A549 (cell line): ENCODE measurements at regions not wholly inside any gene's neighbourhood (a gene's known extent, or its start where the extent isn't known, plus 50 kb on each side); places are given as distances from the start of the nearest gene placed in this dataset.

ENCODE experiments used
- CEBPB ChIP-seq, 2 experiments: fragments of >200 bp in 1 of 2; sonication (Bioruptor Twin) in 1 of 2; formaldehyde crosslinking in 1 of 2; IDR thresholded peaks; 2 replicates each; pipeline ENCODE4 v1.6.1; 2012 to 2016
- CHD2 ChIP-seq: fragments of 150-350 bp; IDR thresholded peaks from 2 replicates; pipeline ENCODE4 v1.6.1; 2014; ENCODE audit warnings: low read length; ENCODE audit not compliant: partially characterized antibody
- EP300 ChIP-seq, 2 experiments: fragments of >200 bp; sonication (Bioruptor Twin); formaldehyde crosslinking; IDR thresholded peaks; 2 replicates in 1 of 2; 3 replicates in 1 of 2; pipeline ENCODE4 v1.6.1; 2016 to 2017
- JUN ChIP-seq, 2 experiments: fragments of >200 bp; sonication (Bioruptor Twin); formaldehyde crosslinking; IDR thresholded peaks; 2 replicates in 1 of 2; 3 replicates in 1 of 2; pipeline ENCODE4 v1.6.1; 2016 to 2017
- JUNB ChIP-seq: fragments of >200 bp; sonication (Bioruptor Twin); formaldehyde crosslinking; IDR thresholded peaks from 2 replicates; pipeline ENCODE4 v1.6.1; 2016
- POLR2A ChIP-seq: IDR thresholded peaks from 2 replicates; pipeline ENCODE4 v1.6.1; 2012; ENCODE audit warnings: mild to moderate bottlenecking, low read length
- POLR2AphosphoS2 ChIP-seq: conservative IDR thresholded peaks from 2 replicates; pipeline ENCODE4 v1.6.1; 2012; ENCODE audit warnings: low read length, improper control_type of control experiment, inconsistent platforms
- ZFP36 ChIP-seq: fragments of 450-650 bp; IDR thresholded peaks from 2 replicates; pipeline ENCODE4 v1.6.1; 2014; ENCODE audit warnings: borderline replicate concordance; ENCODE audit not compliant: partially characterized antibody
- ZNF302 ChIP-seq: fragments of 250-450 bp; sonication (Bioruptor Pico); IDR thresholded peaks from 2 replicates; pipeline ENCODE4 v1.9.0; 2021; ENCODE audit warnings: inconsistent platforms, mild to moderate bottlenecking, moderate library complexity
- TF ChIP-seq, protein P1 (sequence below): fragments of >200 bp; sonication (Bioruptor Twin); formaldehyde crosslinking; IDR thresholded peaks from 3 replicates; pipeline ENCODE4 v1.5.1; 2016
- TF ChIP-seq, protein P2 (sequence below): IDR thresholded peaks from 2 replicates; pipeline ENCODE4 v1.6.1; 2012

DNA sequence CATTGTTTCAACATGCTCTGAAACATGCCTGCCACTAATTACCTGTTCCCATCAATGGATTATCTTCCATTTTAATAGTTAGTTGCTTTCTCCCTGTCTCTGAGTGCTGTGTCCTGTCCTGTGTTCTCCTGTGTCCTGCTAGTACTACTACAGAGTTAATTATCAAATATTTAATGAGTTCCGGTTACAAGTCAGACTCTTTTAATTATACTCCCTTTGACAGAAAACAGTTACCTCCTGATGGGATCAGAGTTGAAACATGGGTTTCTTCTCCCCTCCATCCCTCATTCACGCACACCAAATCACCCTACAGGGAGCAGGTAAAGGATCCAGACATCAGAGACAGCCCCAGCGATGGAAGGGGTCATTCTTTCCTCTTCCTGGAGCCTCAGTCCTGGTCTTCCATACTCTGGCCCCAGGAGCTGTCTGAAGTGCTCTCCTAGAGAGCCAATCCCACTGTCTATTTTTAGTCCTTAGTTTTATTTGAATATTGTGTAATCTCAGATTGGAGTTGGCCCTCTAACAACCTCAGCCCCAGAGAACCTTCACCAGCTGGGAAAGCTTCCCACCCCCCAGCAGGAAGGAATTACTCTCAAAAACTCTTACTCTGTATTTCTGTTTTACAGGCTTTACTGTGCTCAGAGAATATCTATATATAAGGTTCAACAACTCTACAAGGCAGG is 137.0 kb upstream of the C2CD4B start:
- TF ChIP-seq, protein P1, sequence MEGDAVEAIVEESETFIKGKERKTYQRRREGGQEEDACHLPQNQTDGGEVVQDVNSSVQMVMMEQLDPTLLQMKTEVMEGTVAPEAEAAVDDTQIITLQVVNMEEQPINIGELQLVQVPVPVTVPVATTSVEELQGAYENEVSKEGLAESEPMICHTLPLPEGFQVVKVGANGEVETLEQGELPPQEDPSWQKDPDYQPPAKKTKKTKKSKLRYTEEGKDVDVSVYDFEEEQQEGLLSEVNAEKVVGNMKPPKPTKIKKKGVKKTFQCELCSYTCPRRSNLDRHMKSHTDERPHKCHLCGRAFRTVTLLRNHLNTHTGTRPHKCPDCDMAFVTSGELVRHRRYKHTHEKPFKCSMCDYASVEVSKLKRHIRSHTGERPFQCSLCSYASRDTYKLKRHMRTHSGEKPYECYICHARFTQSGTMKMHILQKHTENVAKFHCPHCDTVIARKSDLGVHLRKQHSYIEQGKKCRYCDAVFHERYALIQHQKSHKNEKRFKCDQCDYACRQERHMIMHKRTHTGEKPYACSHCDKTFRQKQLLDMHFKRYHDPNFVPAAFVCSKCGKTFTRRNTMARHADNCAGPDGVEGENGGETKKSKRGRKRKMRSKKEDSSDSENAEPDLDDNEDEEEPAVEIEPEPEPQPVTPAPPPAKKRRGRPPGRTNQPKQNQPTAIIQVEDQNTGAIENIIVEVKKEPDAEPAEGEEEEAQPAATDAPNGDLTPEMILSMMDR, result no peak
- TF ChIP-seq POLR2A, result no peak
- no peak for TF ChIP-seq JUN (IDR thresholded peaks at IDR 0.05)
- TF ChIP-seq, protein P2, sequence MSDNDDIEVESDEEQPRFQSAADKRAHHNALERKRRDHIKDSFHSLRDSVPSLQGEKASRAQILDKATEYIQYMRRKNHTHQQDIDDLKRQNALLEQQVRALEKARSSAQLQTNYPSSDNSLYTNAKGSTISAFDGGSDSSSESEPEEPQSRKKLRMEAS, result no peak
- no peak for TF ChIP-seq ZFP36
- TF ChIP-seq EP300 (IDR thresholded peaks at IDR 0.05), result no peak
- no peak for TF ChIP-seq CHD2
- no peak for TF ChIP-seq CEBPB (IDR thresholded peaks at IDR 0.05)
- no peak for TF ChIP-seq JUNB
- no peak for TF ChIP-seq POLR2AphosphoS2
- TF ChIP-seq ZNF302 (CRISPR knock-in tag), result no peak
